HPDE6-E6E7 (cell line): ENCODE measurements at regions not wholly inside any gene's neighbourhood (a gene's known extent, or its start where the extent isn't known, plus 50 kb on each side); places are given as distances from the start of the nearest gene placed in this dataset.

Experiments
- DNase-seq: peaks from one replicate; pipeline ENCODE4 v3.0.0; 2011; ENCODE audit warnings: missing footprints; ENCODE audit errors: extremely low spot score

- no peak for DNase-seq
These were observed 1209.6 kb downstream of the PCDH7 start for GRCh38 chr4:31929676-31930345.

GRCh38 chr4:31946456-31946855 lies 1226.3 kb downstream of the PCDH7 start:
- no peak for DNase-seq

GRCh38 chr4:31947101-31947500 lies 1226.9 kb downstream of the PCDH7 start:
- no peak for DNase-seq

- no peak for DNase-seq
These were observed 1228.9 kb downstream of the PCDH7 start for GRCh38 chr4:31949045-31949444.

GRCh38 chr4:31955346-31955745 lies 1235.2 kb downstream of the PCDH7 start:
- no peak for DNase-seq

- DNase-seq = no peak
These were observed 1239.8 kb downstream of the PCDH7 start for GRCh38 chr4:31959972-31960371.

- no peak for DNase-seq
These were observed 1244.5 kb downstream of the PCDH7 start for GRCh38 chr4:31964685-31965084.

- no peak for DNase-seq
These were observed 1248.7 kb downstream of the PCDH7 start for GRCh38 chr4:31968842-31969241.

- no peak for DNase-seq
These were observed 1254.4 kb downstream of the PCDH7 start for GRCh38 chr4:31974490-31975002.

GRCh38 chr4:31979988-31980387 lies 1259.8 kb downstream of the PCDH7 start:
- no peak for DNase-seq

- DNase-seq = no peak
These were observed 1263.1 kb downstream of the PCDH7 start for GRCh38 chr4:31983246-31983645.

GRCh38 chr4:31983677-31984076 lies 1263.5 kb downstream of the PCDH7 start:
- no peak for DNase-seq

- DNase-seq = peak; percentile 21
These were observed 1264.7 kb downstream of the PCDH7 start for GRCh38 chr4:31984872-31985271.

- DNase-seq = no peak
These were observed 1276.1 kb downstream of the PCDH7 start for GRCh38 chr4:31995943-31996901.

GRCh38 chr4:31998807-31999206 lies 1278.6 kb downstream of the PCDH7 start:
- no peak for DNase-seq

- no peak for DNase-seq
These were observed 1279.7 kb downstream of the PCDH7 start for GRCh38 chr4:31999848-32000247.

GRCh38 chr4:32000846-32001488 lies 1280.8 kb downstream of the PCDH7 start:
- DNase-seq = no peak

- DNase-seq = no peak
These were observed 1282.0 kb downstream of the PCDH7 start for GRCh38 chr4:32002037-32002747.

- no peak for DNase-seq
These were observed 1283.4 kb downstream of the PCDH7 start for GRCh38 chr4:32003548-32003947.

- DNase-seq = no peak
These were observed 1290.1 kb downstream of the PCDH7 start for GRCh38 chr4:32010221-32010620.

GRCh38 chr4:32022071-32022470 lies 1301.9 kb downstream of the PCDH7 start:
- DNase-seq = no peak
